H1 (cell line): ENCODE measurements at regions not wholly inside any gene's neighbourhood (a gene's known extent, or its start where the extent isn't known, plus 50 kb on each side); places are given as distances from the start of the nearest gene placed in this dataset.
"Not testable (repeated sequence)": the region's sequence is repeated elsewhere in the genome, so short reads cannot be mapped to it uniquely, and the experiment has no call there.

Experiments
- CTCF ChIA-PET: fragments of 300-600 bp; sonication (Branson Sonifier 250); formaldehyde crosslinking; loops from one replicate; lab custom pipeline; 2021; ENCODE audit not compliant: partially characterized antibody; lab: Charles Lee
- POLR2A ChIA-PET: fragments of 300-600 bp; sonication (Branson Sonifier 250); formaldehyde crosslinking; loops from one replicate; lab custom pipeline; 2021; ENCODE audit warnings: inconsistent platforms; ENCODE audit not compliant: partially characterized antibody; lab: Charles Lee
- DNase-seq, 2 experiments: peaks; one replicate each; pipeline versions ENCODE4 v3.0.0 to v3.0.0-alpha.2; 2010 to 2022; ENCODE audit warnings: low spot score in 2 of 2, low read depth in 1 of 2, mixed read lengths in 1 of 2
- FAIRE-seq: peaks from 2 replicates; lab custom pipeline; 2011; peaks lifted over from hg19 to GRCh38; lab: Jason Lieb, UNC
- H2AFZ ChIP-seq: 2 replicates; pipeline ENCODE4 v1.8.1; 2012; ENCODE audit warnings: low read length, inconsistent platforms
- H2AK5ac ChIP-seq: 2 replicates; pipeline ENCODE4 v1.6.1; 2013; ENCODE audit warnings: low read depth, low read length
- H2BK120ac ChIP-seq: replicated peaks from 2 replicates; pipeline ENCODE3; 2013; ENCODE audit warnings: low read depth, low read length, inconsistent platforms
- H2BK12ac ChIP-seq: 2 replicates; pipeline ENCODE4 v1.6.1; 2013; ENCODE audit warnings: low read depth, low read length
- H2BK15ac ChIP-seq: 2 replicates; pipeline ENCODE4 v1.6.1; 2013; ENCODE audit warnings: low read length
- H2BK20ac ChIP-seq: 2 replicates; pipeline ENCODE4 v1.6.1; 2013; ENCODE audit warnings: low read length
- H2BK5ac ChIP-seq: 2 replicates; pipeline ENCODE4 v1.6.1; 2013; ENCODE audit warnings: low read depth, low read length
- H3K14ac ChIP-seq: 2 replicates; pipeline ENCODE4 v1.6.1; 2013; ENCODE audit warnings: inconsistent platforms; ENCODE audit not compliant: insufficient read length
- H3K18ac ChIP-seq: 2 replicates; pipeline ENCODE4 v1.6.1; 2013; ENCODE audit warnings: low read length; ENCODE audit errors: extremely low read depth
- H3K23ac ChIP-seq: 2 replicates; pipeline ENCODE4 v1.6.1; 2013; ENCODE audit warnings: inconsistent platforms; ENCODE audit not compliant: insufficient read length
- H3K23me2 ChIP-seq: 2 replicates; pipeline ENCODE4 v1.6.1; 2013; ENCODE audit warnings: low read depth, low read length
- H3K27ac ChIP-seq: 2 replicates; pipeline ENCODE4 v1.6.1; 2011; ENCODE audit warnings: low read depth, low read length, inconsistent platforms
- H3K27me3 ChIP-seq, 4 experiments: replicated peaks in 1 of 4; 1 replicate in 1 of 4; 2 replicates in 3 of 4; pipeline versions ENCODE4 v1.6.1 to v1.8.1; 2011 to 2013; ENCODE audit warnings: low read length in 3 of 4, mild to moderate bottlenecking in 3 of 4, inconsistent platforms in 2 of 4, mixed read lengths in 2 of 4, moderate library complexity in 1 of 4; ENCODE audit not compliant: control insufficient read depth in 3 of 4, insufficient read depth in 3 of 4; ENCODE audit errors: extremely low read depth in 1 of 4
- H3K36me3 ChIP-seq, 4 experiments: 2 replicates each; pipeline versions ENCODE4 v1.6.1 to v1.8.1; 2011 to 2013; ENCODE audit warnings: mild to moderate bottlenecking in 4 of 4, low read length in 3 of 4, moderate library complexity in 2 of 4, control low read depth in 1 of 4, inconsistent platforms in 1 of 4; ENCODE audit not compliant: insufficient read depth in 4 of 4, control insufficient read depth in 2 of 4
- H3K4ac ChIP-seq: replicated peaks from 2 replicates; pipeline ENCODE3; 2013; ENCODE audit warnings: low read length, low read depth, mixed read lengths, inconsistent platforms; ENCODE audit not compliant: insufficient read length
- H3K4me1 ChIP-seq, 4 experiments: replicated peaks in 1 of 4; 1 replicate in 1 of 4; 2 replicates in 3 of 4; pipeline versions ENCODE4 v1.6.1 to v1.8.1; 2011 to 2013; ENCODE audit warnings: low read length in 3 of 4, inconsistent platforms in 2 of 4, mixed read lengths in 1 of 4; ENCODE audit not compliant: insufficient read depth in 4 of 4, control insufficient read depth in 3 of 4
- H3K4me2 ChIP-seq, 2 experiments: 2 replicates each; pipeline versions ENCODE4 v1.6.1 to v1.8.1; 2011 to 2013; ENCODE audit warnings: low read depth in 2 of 2, low read length in 2 of 2, control low read depth in 1 of 2, inconsistent platforms in 1 of 2, mild to moderate bottlenecking in 1 of 2; ENCODE audit not compliant: insufficient read depth in 1 of 2
- H3K4me3 ChIP-seq, 4 experiments: fragments of 200-600, 300-600 bp in 1 of 4; sonication (generic), shearing (Covaris generic), sonication (Bioruptor Twin) in 1 of 4; 2 replicates each; pipeline versions ENCODE4 v1.5.1 to v1.8.1; 2011 to 2016; ENCODE audit warnings: low read length in 4 of 4, low read depth in 3 of 4, control low read depth in 2 of 4, inconsistent platforms in 2 of 4, mild to moderate bottlenecking in 2 of 4, mixed read lengths in 1 of 4, moderate library complexity in 1 of 4; ENCODE audit not compliant: insufficient read depth in 2 of 4; ENCODE audit errors: extremely low read depth in 1 of 4
- H3K56ac ChIP-seq: replicated peaks from 2 replicates; pipeline ENCODE3; 2013; ENCODE audit warnings: low read depth, mild to moderate bottlenecking, mixed read lengths, low read length, inconsistent platforms; ENCODE audit not compliant: insufficient read length
- H3K79me1 ChIP-seq: 2 replicates; pipeline ENCODE4 v1.6.1; 2013; ENCODE audit warnings: low read depth, low read length, control low read depth
- H3K79me2 ChIP-seq, 2 experiments: 2 replicates each; pipeline versions ENCODE4 v1.6.1 to v1.8.1; 2012 to 2013; ENCODE audit warnings: low read length in 2 of 2, mild to moderate bottlenecking in 2 of 2, inconsistent platforms in 1 of 2; ENCODE audit not compliant: insufficient read depth in 2 of 2, control insufficient read depth in 1 of 2
- H3K9ac ChIP-seq, 4 experiments: replicated peaks in 1 of 4; 1 replicate in 1 of 4; 2 replicates in 3 of 4; pipeline versions ENCODE4 v1.6.1 to v1.8.1; 2011 to 2013; ENCODE audit warnings: low read depth in 3 of 4, low read length in 3 of 4, control low read depth in 2 of 4, mild to moderate bottlenecking in 2 of 4, moderate library complexity in 2 of 4, inconsistent platforms in 1 of 4; ENCODE audit errors: extremely low read depth in 1 of 4
- H3K9me3 ChIP-seq, 2 experiments: 2 replicates each; pipeline versions ENCODE4 v1.6.1 to v1.8.1; 2012 to 2013; ENCODE audit warnings: mild to moderate bottlenecking in 2 of 2, moderate library complexity in 2 of 2, control low read depth in 1 of 2, inconsistent platforms in 1 of 2, low read depth in 1 of 2, low read length in 1 of 2, mixed read lengths in 1 of 2; ENCODE audit not compliant: insufficient read depth in 2 of 2
- H4K20me1 ChIP-seq, 2 experiments: replicated peaks in 1 of 2; 2 replicates each; pipeline versions ENCODE3 to v1.8.1; 2011 to 2013; ENCODE audit warnings: inconsistent platforms in 2 of 2, low read length in 2 of 2, mild to moderate bottlenecking in 1 of 2; ENCODE audit not compliant: insufficient read depth in 2 of 2, control insufficient read depth in 1 of 2
- H4K5ac ChIP-seq: 2 replicates; pipeline ENCODE4 v1.6.1; 2013; ENCODE audit warnings: low read length, low read depth, mixed read lengths, inconsistent platforms; ENCODE audit not compliant: insufficient read length
- H4K8ac ChIP-seq: 2 replicates; pipeline ENCODE4 v1.8.0; 2013; ENCODE audit warnings: mild to moderate bottlenecking, moderate library complexity, low read length, inconsistent platforms; ENCODE audit not compliant: insufficient read depth; ENCODE audit errors: extremely low read depth
- H4K91ac ChIP-seq: replicated peaks from 2 replicates; pipeline ENCODE3; 2013; ENCODE audit warnings: low read length, mixed read lengths, inconsistent platforms; ENCODE audit not compliant: insufficient read length
- HDAC2 ChIP-seq, 2 experiments: fragments of 300-600 bp in 1 of 2; sonication (generic) in 1 of 2; IDR thresholded peaks; 2 replicates each; pipeline ENCODE4 v1.6.1; 2011 to 2012; ENCODE audit warnings: low read depth in 2 of 2, low read length in 2 of 2, mild to moderate bottlenecking in 2 of 2, moderate library complexity in 2 of 2, borderline replicate concordance in 1 of 2, inconsistent platforms in 1 of 2
- JUND ChIP-seq: IDR thresholded peaks from 2 replicates; pipeline ENCODE4 v1.6.1; 2011; ENCODE audit warnings: mild to moderate bottlenecking, improper control_type of control experiment, low read length
- TEAD4 ChIP-seq: IDR thresholded peaks from 2 replicates; pipeline ENCODE4 v1.6.1; 2012; ENCODE audit warnings: low read depth, low read length, inconsistent platforms, mixed read lengths
- WGBS, 2 experiments: shearing (Covaris generic) in 1 of 2; methylation state at CpG; one replicate each; pipeline versions ENCODE4 v1.1.6 to v1.1.7; 2013 to 2015; ENCODE audit warnings: low lambda C conversion rate in 2 of 2, mixed read lengths in 2 of 2, inconsistent platforms in 1 of 2, low coverage in 1 of 2, missing lambda C conversion rate in 1 of 2; ENCODE audit not compliant: insufficient replicate concordance in 2 of 2, insufficient coverage in 1 of 2, insufficient read length in 1 of 2; ENCODE audit errors: extremely low coverage in 1 of 2, missing lambda C conversion rate in 1 of 2; 5-methylcytosine and 5-hydroxymethylcytosine counted together

DNA sequence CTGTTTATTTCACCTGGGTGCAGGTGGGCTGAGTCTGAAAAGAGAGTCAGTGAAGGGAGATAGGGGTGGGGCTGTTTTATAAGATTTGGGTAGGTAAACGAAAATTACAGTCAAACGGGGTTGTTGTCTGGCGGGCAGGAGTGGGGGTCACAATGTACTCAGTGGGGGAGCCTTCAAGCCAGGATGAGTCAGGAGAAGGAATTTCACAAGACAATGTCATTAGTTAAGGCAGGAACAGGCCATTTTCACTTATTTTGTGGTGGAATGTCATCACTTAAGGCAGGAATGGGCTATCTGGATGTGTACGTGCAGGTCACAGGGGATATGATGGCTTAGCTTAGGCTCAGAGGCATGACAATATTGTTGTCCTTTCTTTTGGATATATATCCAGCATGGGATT lies 592.5 kb upstream of the MDGA2 start:
- H3K14ac ChIP-seq = not testable (repeated sequence)
- peak; percentile 81 for TF ChIP-seq TEAD4
- 0 out of 4 replicates have a peak, but pooled peaks of 1 of the 2 experiments have one; percentile 2 for TF ChIP-seq HDAC2 (IDR thresholded peaks at IDR 0.05; ENCODE audit: borderline replicate concordance in 1 of 2, low read depth in 2 of 2, low read length in 2 of 2)
- peak; percentile 66; the same call in 1 of the 2 replicates for TF ChIP-seq JUND
- TF ChIP-seq, all 59 proteins: peak for 3; not testable (repeated sequence) for 56
- CTCF ChIA-PET, H2BK20ac ChIP-seq, H3K27ac ChIP-seq, H3K23ac ChIP-seq, H2BK120ac ChIP-seq, H4K8ac ChIP-seq, H4K5ac ChIP-seq, H3K56ac ChIP-seq, H4K20me1 ChIP-seq, H3K4me1 ChIP-seq, H3K79me1 ChIP-seq, H3K4ac ChIP-seq, H3K27me3 ChIP-seq, H2BK15ac ChIP-seq, H2AFZ ChIP-seq, H3K9me3 ChIP-seq, POLR2A ChIA-PET, H2AK5ac ChIP-seq, H3K36me3 ChIP-seq, H4K91ac ChIP-seq: not testable (repeated sequence)
- Histone ChIP-seq H3K4me2 (peak overlapping the region; percentile 64 to 96), H2BK12ac (peak overlapping the region; percentile 80; the same call in 1 of the 2 replicates), H3K4me3 (peak overlapping the region; percentile 34 to 67 (median 50)), H3K18ac (0 out of 2 replicates have a peak overlapping the region, but pooled peaks have one; percentile 48), H3K23me2 (peaks cover 10% of the 10 kb centered on the region; the same call in 1 of the 2 replicates), H3K79me2 (peaks cover 0 to 35% of the 10 kb centered on the region in 2 experiments; a peak in 2 of 4 replicates), H3K9ac (peak overlapping the region in 1 of 4 experiments; percentile 32; a peak in 1 of 7 replicates), H2BK5ac (peak overlapping the region; percentile 98)
- DNase-seq (peak in 1 of 2 experiments; percentile 38), FAIRE-seq (peak; percentile 24)
- 12% methylated on average over 4 of the region's 4 CpGs; no CpG with 5 or more reads in 1 of the 2 experiments for whole genome bisulfite sequencing, 2 experiments
